ENCODE measurements at regions not wholly inside any gene's neighbourhood (a gene's known extent, or its start where the extent isn't known, plus 50 kb on each side); places are given as distances from the start of the nearest gene placed in this dataset.

DNA sequence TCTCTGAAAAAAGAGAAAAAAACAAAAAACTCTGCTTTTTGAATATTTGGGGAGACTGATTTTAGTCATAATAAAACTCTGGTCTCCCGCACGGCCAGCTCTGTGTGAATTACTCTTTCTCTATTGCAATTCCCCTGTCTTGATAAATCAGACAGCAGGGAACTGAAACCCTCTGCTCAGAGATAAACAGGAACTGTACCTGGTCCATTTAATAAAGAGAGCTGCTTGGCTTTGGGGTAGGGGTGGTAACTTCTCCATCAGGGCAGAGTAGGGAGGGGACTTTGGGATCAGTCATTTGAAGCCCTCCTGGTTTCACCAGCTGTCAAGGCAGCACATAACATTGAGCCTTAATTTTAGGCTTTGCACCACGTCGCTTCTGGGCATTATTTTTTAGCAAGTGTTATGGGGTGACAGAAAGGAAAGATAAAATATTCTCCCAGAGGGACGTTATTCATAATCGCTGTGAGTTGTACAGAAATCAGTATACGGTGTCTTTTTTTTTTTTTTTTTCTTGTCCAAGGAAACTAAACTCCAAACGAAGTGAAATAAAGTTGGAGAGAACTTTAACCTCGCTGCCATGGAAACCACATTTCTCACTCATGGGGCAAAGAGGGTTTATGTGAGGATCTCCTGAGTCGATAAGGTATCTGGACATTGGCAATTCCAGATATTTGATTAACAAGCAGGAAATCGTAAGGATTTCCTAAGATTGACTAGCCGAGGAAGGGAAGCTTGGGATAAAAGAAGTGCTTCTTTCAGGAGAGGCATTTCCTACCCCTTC is 99.0 kb upstream of the MRI1 start:
- H3K27ac ChIP-seq = no peak overlapping the region
- DNase-seq (ENCODE audit: low spot score) = no peak
- ChIA-PET CTCF (no interaction called here), POLR2A (ENCODE audit: low non-redundant PET) (no interaction called here)
- TF ChIP-seq, protein P1, sequence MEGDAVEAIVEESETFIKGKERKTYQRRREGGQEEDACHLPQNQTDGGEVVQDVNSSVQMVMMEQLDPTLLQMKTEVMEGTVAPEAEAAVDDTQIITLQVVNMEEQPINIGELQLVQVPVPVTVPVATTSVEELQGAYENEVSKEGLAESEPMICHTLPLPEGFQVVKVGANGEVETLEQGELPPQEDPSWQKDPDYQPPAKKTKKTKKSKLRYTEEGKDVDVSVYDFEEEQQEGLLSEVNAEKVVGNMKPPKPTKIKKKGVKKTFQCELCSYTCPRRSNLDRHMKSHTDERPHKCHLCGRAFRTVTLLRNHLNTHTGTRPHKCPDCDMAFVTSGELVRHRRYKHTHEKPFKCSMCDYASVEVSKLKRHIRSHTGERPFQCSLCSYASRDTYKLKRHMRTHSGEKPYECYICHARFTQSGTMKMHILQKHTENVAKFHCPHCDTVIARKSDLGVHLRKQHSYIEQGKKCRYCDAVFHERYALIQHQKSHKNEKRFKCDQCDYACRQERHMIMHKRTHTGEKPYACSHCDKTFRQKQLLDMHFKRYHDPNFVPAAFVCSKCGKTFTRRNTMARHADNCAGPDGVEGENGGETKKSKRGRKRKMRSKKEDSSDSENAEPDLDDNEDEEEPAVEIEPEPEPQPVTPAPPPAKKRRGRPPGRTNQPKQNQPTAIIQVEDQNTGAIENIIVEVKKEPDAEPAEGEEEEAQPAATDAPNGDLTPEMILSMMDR (conservative IDR thresholded peaks at IDR 0.05; ENCODE audit: low read depth) = no peak

- DNase-seq (ENCODE audit: low spot score) = no peak
- TF ChIP-seq, protein P1 (conservative IDR thresholded peaks at IDR 0.05; ENCODE audit: low read depth) = no peak
- no peak overlapping the region for H3K27ac ChIP-seq
- ChIA-PET POLR2A (ENCODE audit: low non-redundant PET) (no interaction called here), CTCF (no interaction called here)
Observed at GRCh38 chr19:13652810-13653590, 111.3 kb upstream of the MRI1 start.

GRCh38 chr19:13646758-13647157 is 117.6 kb upstream of the MRI1 start:
- H3K27ac ChIP-seq = no peak overlapping the region
- TF ChIP-seq, protein P1 (conservative IDR thresholded peaks at IDR 0.05; ENCODE audit: low read depth) = no peak
- no peak for DNase-seq (ENCODE audit: low spot score)
- POLR2A ChIA-PET (ENCODE audit: low non-redundant PET) = no interaction called here
- CTCF ChIA-PET = interaction anchor here (0.8 kb wide), 1 partner anchor 122 kb away, joined by 3 read pairs; no protein-coding TSS in a partner anchor

DNA sequence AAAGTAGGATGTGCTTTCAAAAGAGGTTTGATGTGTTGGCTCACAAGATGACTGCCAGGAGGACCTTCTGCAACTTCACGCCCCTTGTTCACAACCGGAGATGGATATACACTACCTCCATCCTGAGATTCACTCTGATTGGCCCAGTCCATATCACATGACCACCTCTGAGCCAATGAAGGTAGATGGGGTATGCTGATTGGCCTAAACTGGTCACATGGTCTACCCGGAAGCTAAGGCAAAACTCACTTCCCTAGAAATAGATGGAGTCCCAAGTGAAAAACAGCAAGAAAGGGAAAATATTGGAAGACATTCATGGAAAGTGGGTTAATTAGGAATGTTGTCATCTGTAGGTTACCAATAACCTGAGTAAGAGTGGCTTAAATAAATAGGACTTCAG is 119.7 kb upstream of the MRI1 start:
- DNase-seq (ENCODE audit: low spot score) = peak; percentile 31
- ChIA-PET CTCF (interaction anchor here (1.3 kb wide), 1 partner anchor 55 kb away, joined by 3 read pairs; no protein-coding TSS in a partner anchor), POLR2A (ENCODE audit: low non-redundant PET) (no interaction called here)
- TF ChIP-seq, protein P1 (conservative IDR thresholded peaks at IDR 0.05; ENCODE audit: low read depth) = no peak
- H3K27ac ChIP-seq = no peak overlapping the region

GRCh38 chr19:13640611-13641010 is 123.7 kb upstream of the MRI1 start:
- CTCF ChIA-PET = interaction anchor here (0.6 kb wide), 1 partner anchor 577 kb away, joined by 3 read pairs; no protein-coding TSS in a partner anchor
- TF ChIP-seq, protein P1 (conservative IDR thresholded peaks at IDR 0.05; ENCODE audit: low read depth) = no peak
- H3K27ac ChIP-seq = no peak overlapping the region
- POLR2A ChIA-PET (ENCODE audit: low non-redundant PET) = no interaction called here
- no peak for DNase-seq (ENCODE audit: low spot score)

GRCh38 chr19:13639342-13639929 is 124.9 kb upstream of the MRI1 start:
- H3K27ac ChIP-seq = no peak overlapping the region
- no peak for DNase-seq (ENCODE audit: low spot score)
- POLR2A ChIA-PET (ENCODE audit: low non-redundant PET) = no interaction called here
- TF ChIP-seq, protein P1 (conservative IDR thresholded peaks at IDR 0.05; ENCODE audit: low read depth) = no peak
- CTCF ChIA-PET = interaction anchor here (0.6 kb wide), 3 partner anchors 13 to 1248 kb away, joined by 3 to 9 read pairs (median 4); no protein-coding TSS in a partner anchor

Measured in RWPE1 (cell line).